ENCODE measurements at regions not wholly inside any gene's neighbourhood (a gene's known extent, or its start where the extent isn't known, plus 50 kb on each side); places are given as distances from the start of the nearest gene placed in this dataset.

DNA sequence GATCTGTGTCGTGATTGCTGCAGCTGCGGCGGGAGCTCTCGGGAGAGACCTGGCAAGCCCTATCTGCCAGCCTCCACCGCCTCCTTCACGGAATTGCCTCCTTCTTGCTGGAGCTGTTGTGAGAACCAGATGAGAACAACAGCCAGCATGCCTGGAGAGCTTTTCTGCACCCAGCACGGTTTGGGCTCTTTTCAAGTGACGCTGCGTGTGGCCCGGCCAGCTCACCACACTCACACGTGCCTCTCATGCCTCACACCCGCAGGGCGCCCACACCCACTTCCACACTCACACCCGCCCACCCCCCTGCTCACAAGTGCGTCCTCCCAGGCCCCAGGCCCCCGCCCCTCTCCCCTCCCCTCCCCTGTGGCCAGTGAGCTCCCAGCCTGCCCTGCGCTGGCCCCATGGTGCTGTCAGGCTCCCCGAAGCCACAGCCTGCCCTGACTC lies 135.7 kb upstream of the RUNX3 start:
- TF ChIP-seq MAFK (IDR thresholded peaks at IDR 0.05; ENCODE audit: partially characterized antibody): no peak
- TF ChIP-seq EP300 (IDR thresholded peaks at IDR 0.05): no peak
- no peak for TF ChIP-seq CTCF (IDR thresholded peaks at IDR 0.05)
- TF ChIP-seq CBX2 (IDR thresholded peaks at IDR 0.05; ENCODE audit: borderline replicate concordance, low read depth): no peak
- TF ChIP-seq GATA3 (IDR thresholded peaks at IDR 0.05; ENCODE audit: borderline replicate concordance): no peak
- TF ChIP-seq CBX8 (IDR thresholded peaks at IDR 0.05): no peak

All from A549 (cell line).